Peyer's patch (tissue), 4 donors: ENCODE measurements at regions not wholly inside any gene's neighbourhood (a gene's known extent, or its start where the extent isn't known, plus 50 kb on each side); places are given as distances from the start of the nearest gene placed in this dataset.

ENCODE experiments used
- DNase-seq, 3 donors: peaks; one replicate each; pipeline ENCODE4 v3.0.0-alpha.2; 2017 to 2019
- H3K27ac ChIP-seq, 4 donors: fragments of 200-600 bp; sonication (generic); one replicate each; pipeline ENCODE4 v1.5.1; 2016 to 2019
- H3K27me3 ChIP-seq, 2 donors: fragments of 200-600 bp; sonication (generic); one replicate each; pipeline ENCODE4 v1.5.1; 2019
- H3K36me3 ChIP-seq, 3 donors: fragments of 200-600 bp; sonication (generic); one replicate each; pipeline ENCODE4 v1.5.1; 2016 to 2019
- H3K4me1 ChIP-seq, 4 donors: fragments of 200-600 bp; sonication (generic); one replicate each; pipeline ENCODE4 v1.5.1; 2016 to 2019
- H3K4me3 ChIP-seq, 4 donors: fragments of 200-600 bp; sonication (generic); 1 replicate in 3 of 4; 2 replicates in 1 of 4; pipeline ENCODE4 v1.5.1; 2016 to 2019; ENCODE audit warnings: mild to moderate bottlenecking in 1 of 4
- H3K9me3 ChIP-seq, 4 donors: fragments of 200-600 bp; sonication (generic); one replicate each; pipeline ENCODE4 v1.5.1; 2016 to 2019; ENCODE audit warnings: mild to moderate bottlenecking in 1 of 4
- CTCF ChIP-seq, 6 experiments: fragments of 450-650 bp in 4 of 6; fragments of 200-600 bp in 2 of 6; sonication (generic) in 1 of 6; IDR thresholded peaks; one replicate each; pipeline ENCODE4 v1.5.1; 2017 to 2019; ENCODE audit warnings: antibody characterized with exemption in 6 of 6, mild to moderate bottlenecking in 3 of 6, moderate library complexity in 1 of 6
- POLR2A ChIP-seq, 2 donors: fragments of 450-650 bp; IDR thresholded peaks; one replicate each; pipeline ENCODE4 v1.5.1; 2017; ENCODE audit warnings: antibody characterized with exemption in 2 of 2, mild to moderate bottlenecking in 2 of 2, moderate library complexity in 2 of 2

GRCh38 chr10:113459626-113460280 is 93.1 kb upstream of the HABP2 start:
- DNase-seq: no peak
- H3K27ac ChIP-seq: no peak overlapping the region
- H3K4me3 ChIP-seq: no peak overlapping the region
- H3K9me3 ChIP-seq: no peaks in the 10 kb centered on the region
- no peaks in the 10 kb centered on the region for H3K36me3 ChIP-seq
- TF ChIP-seq POLR2A (IDR thresholded peaks at IDR 0.05): no peak
- no peak for TF ChIP-seq CTCF (IDR thresholded peaks at IDR 0.05)
- H3K27me3 ChIP-seq: no peaks in the 10 kb centered on the region
- H3K4me1 ChIP-seq: no peaks in the 10 kb centered on the region

- no peak for TF ChIP-seq CTCF (IDR thresholded peaks at IDR 0.05)
- Histone ChIP-seq H3K36me3 (no peaks in the 10 kb centered on the region), H3K27me3 (no peaks in the 10 kb centered on the region), H3K4me1 (no peaks in the 10 kb centered on the region), H3K4me3 (no peak overlapping the region), H3K27ac (no peak overlapping the region), H3K9me3 (no peaks in the 10 kb centered on the region)
- no peak for DNase-seq
These were observed 89.8 kb upstream of the HABP2 start for GRCh38 chr10:113463083-113463482.

- Histone ChIP-seq H3K4me3 (no peak overlapping the region), H3K9me3 (no peaks in the 10 kb centered on the region), H3K27me3 (no peaks in the 10 kb centered on the region), H3K27ac (no peak overlapping the region), H3K36me3 (no peaks in the 10 kb centered on the region), H3K4me1 (no peaks in the 10 kb centered on the region)
- TF ChIP-seq POLR2A (IDR thresholded peaks at IDR 0.05) (no peak), CTCF (IDR thresholded peaks at IDR 0.05) (no peak)
- DNase-seq: no peak
These were observed 89.1 kb upstream of the HABP2 start for GRCh38 chr10:113463777-113464176.

- DNase-seq: no peak
- no peaks in the 10 kb centered on the region for H3K4me1 ChIP-seq
- TF ChIP-seq CTCF (IDR thresholded peaks at IDR 0.05) (no peak), POLR2A (IDR thresholded peaks at IDR 0.05) (no peak)
- no peak overlapping the region for H3K4me3 ChIP-seq
- H3K27ac ChIP-seq: no peak overlapping the region
- no peaks in the 10 kb centered on the region for H3K9me3 ChIP-seq
- H3K27me3 ChIP-seq: no peaks in the 10 kb centered on the region
- no peaks in the 10 kb centered on the region for H3K36me3 ChIP-seq
These were observed 83.1 kb upstream of the HABP2 start for GRCh38 chr10:113469796-113470195.

- TF ChIP-seq CTCF (IDR thresholded peaks at IDR 0.05): no peak
- no peak for TF ChIP-seq POLR2A (IDR thresholded peaks at IDR 0.05)
- DNase-seq: no peak
- Histone ChIP-seq H3K27ac (no peak overlapping the region), H3K27me3 (no peaks in the 10 kb centered on the region), H3K36me3 (no peaks in the 10 kb centered on the region), H3K4me3 (no peak overlapping the region), H3K4me1 (no peaks in the 10 kb centered on the region), H3K9me3 (no peaks in the 10 kb centered on the region)
These were observed 82.2 kb upstream of the HABP2 start for GRCh38 chr10:113470372-113471240.
